Glutamatergic neuron (in vitro differentiated cells): ENCODE measurements at regions not wholly inside any gene's neighbourhood (a gene's known extent, or its start where the extent isn't known, plus 50 kb on each side); places are given as distances from the start of the nearest gene placed in this dataset.
A peak's percentile ranks its signal among the peaks of the same experiment; 100 is the strongest.

Experiments
- DNase-seq: peaks from one replicate; pipeline ENCODE4 v3.0.0; 2022
- H3K27ac Mint-ChIP-seq: one replicate; pipeline ENCODE4 v1.8.0; 2020; ENCODE audit warnings: mild to moderate bottlenecking, mixed read lengths, inconsistent platforms; ENCODE audit not compliant: unreplicated experiment
- H3K27me3 Mint-ChIP-seq: one replicate; pipeline ENCODE4 v1.8.0; 2020; ENCODE audit warnings: mild to moderate bottlenecking, moderate library complexity, mixed read lengths, inconsistent platforms; ENCODE audit not compliant: unreplicated experiment
- H3K36me3 Mint-ChIP-seq: one replicate; pipeline ENCODE4 v1.8.0; 2020; ENCODE audit warnings: mild to moderate bottlenecking, mixed read lengths, inconsistent platforms; ENCODE audit not compliant: unreplicated experiment
- H3K4me1 Mint-ChIP-seq: one replicate; pipeline ENCODE4 v1.8.0; 2020; ENCODE audit warnings: mild to moderate bottlenecking, low read depth, mixed read lengths, inconsistent platforms; ENCODE audit not compliant: unreplicated experiment
- H3K4me3 Mint-ChIP-seq: one replicate; pipeline ENCODE4 v1.8.0; 2020; ENCODE audit warnings: mild to moderate bottlenecking, mixed read lengths, inconsistent platforms; ENCODE audit not compliant: unreplicated experiment
- H3K9me3 Mint-ChIP-seq: one replicate; pipeline ENCODE4 v1.8.0; 2020; ENCODE audit warnings: mild to moderate bottlenecking, moderate library complexity, mixed read lengths, inconsistent platforms; ENCODE audit not compliant: unreplicated experiment
- TF ChIP-seq, protein P1 (sequence below): fragments of 200-600 bp; sonication (generic); IDR thresholded peaks from one replicate; pipeline ENCODE4 v1.5.0; 2021; ENCODE audit not compliant: partially characterized antibody, unreplicated experiment

DNA sequence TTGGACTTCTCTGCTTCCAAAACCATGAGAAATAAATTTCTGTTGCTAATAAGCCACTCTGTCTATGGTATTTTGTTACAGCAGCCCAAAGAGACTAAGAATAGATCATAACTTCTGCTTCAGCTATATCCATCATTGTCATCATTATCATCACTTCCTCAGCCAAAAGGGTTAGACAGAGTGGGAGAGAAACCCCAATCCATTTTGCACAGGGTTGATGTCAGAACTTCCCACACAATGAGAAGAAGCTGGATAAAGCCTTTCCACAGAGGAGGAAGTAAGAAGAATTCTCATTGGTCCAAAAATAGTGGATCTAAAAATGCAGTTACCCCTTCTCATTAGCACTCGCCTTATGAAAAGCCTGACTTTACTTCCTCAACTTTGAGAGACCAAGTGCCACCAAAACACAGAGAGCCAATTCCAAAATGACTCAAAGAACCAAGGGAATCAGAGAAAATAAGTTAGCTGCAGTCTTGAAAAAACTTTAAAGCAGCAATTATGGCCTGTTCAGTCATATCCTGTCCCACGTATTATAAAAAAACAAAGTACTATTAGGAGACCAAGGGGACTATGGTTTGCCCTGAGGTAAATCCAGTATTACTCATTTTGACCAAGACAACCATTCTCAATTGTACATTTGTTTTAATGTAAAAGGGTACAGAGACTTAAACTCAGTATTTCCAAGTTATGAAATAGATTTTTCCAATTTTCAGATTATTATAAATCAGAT lies 80.2 kb downstream of the WNT5A start:
- H3K36me3 Mint-ChIP-seq = no peaks in the 10 kb centered on the region
- H3K9me3 Mint-ChIP-seq = no peaks in the 10 kb centered on the region
- no peak overlapping the region for H3K4me3 Mint-ChIP-seq
- H3K27ac Mint-ChIP-seq = no peak overlapping the region
- H3K27me3 Mint-ChIP-seq = peaks cover 2% of the 10 kb centered on the region
- no peak for DNase-seq
- TF ChIP-seq, protein P1, sequence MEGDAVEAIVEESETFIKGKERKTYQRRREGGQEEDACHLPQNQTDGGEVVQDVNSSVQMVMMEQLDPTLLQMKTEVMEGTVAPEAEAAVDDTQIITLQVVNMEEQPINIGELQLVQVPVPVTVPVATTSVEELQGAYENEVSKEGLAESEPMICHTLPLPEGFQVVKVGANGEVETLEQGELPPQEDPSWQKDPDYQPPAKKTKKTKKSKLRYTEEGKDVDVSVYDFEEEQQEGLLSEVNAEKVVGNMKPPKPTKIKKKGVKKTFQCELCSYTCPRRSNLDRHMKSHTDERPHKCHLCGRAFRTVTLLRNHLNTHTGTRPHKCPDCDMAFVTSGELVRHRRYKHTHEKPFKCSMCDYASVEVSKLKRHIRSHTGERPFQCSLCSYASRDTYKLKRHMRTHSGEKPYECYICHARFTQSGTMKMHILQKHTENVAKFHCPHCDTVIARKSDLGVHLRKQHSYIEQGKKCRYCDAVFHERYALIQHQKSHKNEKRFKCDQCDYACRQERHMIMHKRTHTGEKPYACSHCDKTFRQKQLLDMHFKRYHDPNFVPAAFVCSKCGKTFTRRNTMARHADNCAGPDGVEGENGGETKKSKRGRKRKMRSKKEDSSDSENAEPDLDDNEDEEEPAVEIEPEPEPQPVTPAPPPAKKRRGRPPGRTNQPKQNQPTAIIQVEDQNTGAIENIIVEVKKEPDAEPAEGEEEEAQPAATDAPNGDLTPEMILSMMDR = no peak
- H3K4me1 Mint-ChIP-seq = no peaks in the 10 kb centered on the region

- Mint-ChIP-seq H3K36me3 (no peaks in the 10 kb centered on the region), H3K27me3 (peaks cover 2% of the 10 kb centered on the region), H3K4me3 (no peak overlapping the region), H3K27ac (no peak overlapping the region), H3K9me3 (no peaks in the 10 kb centered on the region), H3K4me1 (no peaks in the 10 kb centered on the region)
- TF ChIP-seq, protein P1 = peak; percentile 41
- peak; percentile 46 for DNase-seq
These were observed 81.7 kb downstream of the WNT5A start for GRCh38 chr3:55405436-55405835.

DNA sequence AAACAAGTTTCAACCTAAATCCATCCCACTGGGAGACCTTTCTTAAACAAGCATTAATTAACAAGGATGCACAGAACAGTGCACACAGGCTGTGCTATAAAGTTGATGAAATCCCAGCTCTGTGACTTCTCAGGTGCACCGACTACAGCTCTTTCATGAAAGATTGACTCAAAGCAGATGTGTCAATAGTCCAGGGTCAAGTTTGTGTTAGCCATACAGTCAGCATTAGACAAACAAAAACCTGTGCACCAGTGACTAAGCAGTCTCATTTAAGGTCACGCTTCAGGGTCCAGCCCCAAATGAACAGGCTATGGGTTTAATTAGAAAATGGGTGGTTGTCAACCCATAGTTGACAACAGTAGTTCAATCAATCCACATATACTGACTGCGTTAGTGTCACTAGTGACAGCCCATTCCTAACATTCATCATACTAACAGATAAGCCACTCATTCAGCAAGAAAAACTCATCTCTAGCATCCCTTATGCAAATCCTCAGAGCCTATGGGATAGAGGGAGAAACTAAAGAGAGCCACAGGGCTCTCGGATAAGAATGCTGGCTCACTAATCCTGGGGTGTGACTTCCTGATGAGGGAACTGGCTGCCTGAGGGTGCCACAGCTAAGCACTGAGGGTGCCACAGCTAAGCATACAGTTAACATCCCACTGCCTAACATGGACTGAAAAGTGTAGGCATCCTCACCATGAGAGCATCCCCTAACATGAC lies 84.1 kb downstream of the WNT5A start:
- Mint-ChIP-seq H3K4me1 (no peaks in the 10 kb centered on the region), H3K36me3 (no peaks in the 10 kb centered on the region), H3K4me3 (no peak overlapping the region), H3K27me3 (peaks cover 2% of the 10 kb centered on the region), H3K9me3 (no peaks in the 10 kb centered on the region), H3K27ac (no peak overlapping the region)
- no peak for DNase-seq
- TF ChIP-seq, protein P1 = no peak

GRCh38 chr3:55380561-55380960 lies 106.5 kb downstream of the WNT5A start:
- DNase-seq = no peak
- Mint-ChIP-seq H3K36me3 (no peaks in the 10 kb centered on the region), H3K4me1 (no peaks in the 10 kb centered on the region), H3K27me3 (no peaks in the 10 kb centered on the region), H3K27ac (no peak overlapping the region), H3K9me3 (no peaks in the 10 kb centered on the region), H3K4me3 (no peak overlapping the region)
- TF ChIP-seq, protein P1 = no peak

- Mint-ChIP-seq H3K27me3 (no peaks in the 10 kb centered on the region), H3K9me3 (no peaks in the 10 kb centered on the region), H3K27ac (no peak overlapping the region), H3K4me3 (no peak overlapping the region), H3K4me1 (no peaks in the 10 kb centered on the region), H3K36me3 (no peaks in the 10 kb centered on the region)
- TF ChIP-seq, protein P1 = no peak
- no peak for DNase-seq
These were observed 110.3 kb downstream of the WNT5A start for GRCh38 chr3:55376753-55377347.
